Naive thymus-derived CD4-positive, alpha-beta T cell (primary cell): ENCODE measurements at regions not wholly inside any gene's neighbourhood (a gene's known extent, or its start where the extent isn't known, plus 50 kb on each side); places are given as distances from the start of the nearest gene placed in this dataset.

Source experiments
- ATAC-seq: fragments of 150-1000 bp; cut with Tn5 transposase; 2 replicates; pipeline ENCODE4 v1.10.0; 2021; ENCODE audit warnings: mild to moderate bottlenecking, moderate library complexity
- CTCF ChIA-PET: fragments of 350-600 bp; sonication (Branson Sonifier 250); formaldehyde crosslinking; loops from one replicate; lab custom pipeline; 2021; ENCODE audit warnings: antibody characterized with exemption; lab: Charles Lee
- POLR2A ChIA-PET: fragments of 350-600 bp; sonication (Branson Sonifier 250); formaldehyde crosslinking; loops from one replicate; lab custom pipeline; 2021; ENCODE audit warnings: antibody characterized with exemption, inconsistent platforms; lab: Charles Lee
- DNase-seq, 9 donors: peaks; one replicate each; pipeline versions ENCODE4 v3.0.0 to v3.0.0-alpha.2; 2020 to 2022; ENCODE audit warnings: mixed read lengths in 1 of 9
- H3K27ac ChIP-seq: one replicate; pipeline ENCODE4 v1.7.0; 2013; ENCODE audit warnings: mild to moderate bottlenecking, low read depth, low read length, moderate library complexity
- H3K27me3 ChIP-seq, 2 donors: one replicate each; pipeline ENCODE4 v1.7.0; 2013; ENCODE audit warnings: low read length in 2 of 2, mild to moderate bottlenecking in 2 of 2, moderate library complexity in 2 of 2; ENCODE audit not compliant: control insufficient read depth in 2 of 2, insufficient read depth in 2 of 2
- H3K36me3 ChIP-seq, 3 experiments: 1 replicate in 2 of 3; 2 replicates in 1 of 3; pipeline ENCODE4 v1.7.0; 2013; ENCODE audit warnings: low read length in 3 of 3, mild to moderate bottlenecking in 3 of 3, moderate library complexity in 1 of 3; ENCODE audit not compliant: insufficient read depth in 3 of 3, control insufficient read depth in 2 of 3
- H3K4me1 ChIP-seq, 2 donors: one replicate each; pipeline ENCODE4 v1.7.0; 2013; ENCODE audit warnings: low read length in 2 of 2, mild to moderate bottlenecking in 2 of 2, moderate library complexity in 1 of 2; ENCODE audit not compliant: control insufficient read depth in 2 of 2, insufficient read depth in 2 of 2
- H3K4me3 ChIP-seq: 2 replicates; pipeline ENCODE4 v1.7.0; 2013; ENCODE audit warnings: mild to moderate bottlenecking, low read length
- H3K9me3 ChIP-seq, 3 experiments: 1 replicate in 2 of 3; 2 replicates in 1 of 3; pipeline ENCODE4 v1.7.0; 2013; ENCODE audit warnings: low read length in 3 of 3; ENCODE audit not compliant: control insufficient read depth in 2 of 3
- H3K27ac Mint-ChIP-seq, 9 donors: one replicate each; pipeline ENCODE4 v1.8.0; 2020 to 2022; ENCODE audit warnings: mixed read lengths in 9 of 9, mild to moderate bottlenecking in 8 of 9, moderate library complexity in 5 of 9, inconsistent platforms in 2 of 9
- H3K27me3 Mint-ChIP-seq, 5 donors: one replicate each; pipeline ENCODE4 v1.8.0; 2021 to 2022; ENCODE audit warnings: mixed read lengths in 5 of 5, mild to moderate bottlenecking in 1 of 5
- H3K36me3 Mint-ChIP-seq, 5 donors: one replicate each; pipeline ENCODE4 v1.8.0; 2020 to 2022; ENCODE audit warnings: mixed read lengths in 5 of 5, mild to moderate bottlenecking in 3 of 5, inconsistent platforms in 1 of 5
- H3K4me1 Mint-ChIP-seq, 7 donors: one replicate each; pipeline ENCODE4 v1.8.0; 2020 to 2022; ENCODE audit warnings: mixed read lengths in 7 of 7, mild to moderate bottlenecking in 3 of 7, inconsistent platforms in 1 of 7
- H3K4me3 Mint-ChIP-seq, 10 donors: one replicate each; pipeline ENCODE4 v1.8.0; 2020 to 2022; ENCODE audit warnings: mild to moderate bottlenecking in 10 of 10, mixed read lengths in 10 of 10, moderate library complexity in 6 of 10, inconsistent platforms in 2 of 10
- H3K9me3 Mint-ChIP-seq, 11 donors: one replicate each; pipeline ENCODE4 v1.8.0; 2020 to 2022; ENCODE audit warnings: mixed read lengths in 11 of 11, mild to moderate bottlenecking in 4 of 11, inconsistent platforms in 1 of 11, moderate library complexity in 1 of 11
- intact Hi-C, 2 donors: fragments of 100-400 bp; cut with micrococcal nuclease; formaldehyde crosslinking; loops; one replicate each; pipeline ENCODE4 v1.15.1; 2023

DNA sequence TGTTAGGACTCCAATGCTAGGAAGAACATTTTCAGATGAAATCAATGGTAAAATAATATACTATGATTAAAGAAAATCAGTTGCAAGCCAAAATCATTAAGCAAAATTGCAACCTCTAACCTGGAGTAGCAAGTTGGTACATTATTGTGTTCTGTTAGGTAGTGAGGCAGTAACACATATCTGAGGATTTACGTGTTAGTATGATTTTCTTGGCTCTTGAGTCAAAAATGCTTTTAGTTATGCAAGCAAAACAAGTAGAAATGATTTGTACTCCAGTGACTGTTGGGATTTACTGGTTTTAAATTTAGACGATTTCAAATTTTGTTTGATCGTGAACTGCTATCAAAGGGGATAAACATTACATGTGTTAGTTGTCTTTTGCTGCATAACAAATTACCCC, 293.0 kb upstream of the BTBD3 start:
- Histone ChIP-seq H3K27me3 (no peaks in the 10 kb centered on the region), H3K4me1 (no peaks in the 10 kb centered on the region), H3K36me3 (no peaks in the 10 kb centered on the region), H3K4me3 (no peak overlapping the region), H3K27ac (no peak overlapping the region), H3K9me3 (peaks cover 0 to 3% (median 0%) of the 10 kb centered on the region in 3 experiments)
- Mint-ChIP-seq H3K9me3 (peaks cover 0 to 10% (median 2%) of the 10 kb centered on the region in 11 donors), H3K4me3 (no peak overlapping the region), H3K27me3 (no peaks in the 10 kb centered on the region), H3K27ac (no peak overlapping the region), H3K36me3 (no peaks in the 10 kb centered on the region), H3K4me1 (no peaks in the 10 kb centered on the region)
- DNase-seq (no peak), ATAC-seq (no peak)
- ChIA-PET CTCF (no interaction called here), POLR2A (no interaction called here)
- intact Hi-C loops: no loop called here

DNA sequence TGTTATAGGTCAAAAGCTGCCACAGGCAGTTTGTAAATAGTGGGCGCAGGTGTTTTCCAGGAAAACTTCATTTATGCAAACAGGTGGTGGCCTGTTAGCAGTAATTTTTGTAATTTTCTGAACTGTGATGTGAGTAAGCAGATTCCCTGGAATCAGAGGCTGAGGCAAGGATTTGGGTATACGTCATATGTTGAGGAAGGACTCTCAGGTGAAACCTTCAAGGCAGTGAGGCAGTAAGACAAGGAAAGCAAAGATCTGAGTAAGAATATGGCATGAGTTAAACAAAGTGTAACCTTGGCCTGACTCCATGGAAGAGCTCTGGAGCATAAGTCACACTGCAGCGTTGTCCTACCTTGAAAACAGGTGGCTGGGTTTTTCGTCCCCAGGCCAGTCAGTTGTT, 291.1 kb upstream of the BTBD3 start:
- no peaks in the 10 kb centered on the region for H3K27me3 ChIP-seq
- Mint-ChIP-seq H3K36me3 (peaks cover 0 to 4% (median 0%) of the 10 kb centered on the region in 5 donors), H3K4me3 (no peak overlapping the region), H3K4me1 (no peaks in the 10 kb centered on the region), H3K9me3 (peaks cover 0 to 11% (median 3%) of the 10 kb centered on the region in 11 donors), H3K27ac (no peak overlapping the region), H3K27me3 (no peaks in the 10 kb centered on the region)
- no peaks in the 10 kb centered on the region for H3K4me1 ChIP-seq
- intact Hi-C loops: no loop called here
- no peak overlapping the region for H3K27ac ChIP-seq
- ATAC-seq: no peak
- no peak overlapping the region for H3K4me3 ChIP-seq
- POLR2A ChIA-PET: no interaction called here
- no peaks in the 10 kb centered on the region for H3K36me3 ChIP-seq
- H3K9me3 ChIP-seq: peaks cover 0 to 3% (median 0%) of the 10 kb centered on the region in 3 experiments
- DNase-seq: no peak
- CTCF ChIA-PET: no interaction called here

DNA sequence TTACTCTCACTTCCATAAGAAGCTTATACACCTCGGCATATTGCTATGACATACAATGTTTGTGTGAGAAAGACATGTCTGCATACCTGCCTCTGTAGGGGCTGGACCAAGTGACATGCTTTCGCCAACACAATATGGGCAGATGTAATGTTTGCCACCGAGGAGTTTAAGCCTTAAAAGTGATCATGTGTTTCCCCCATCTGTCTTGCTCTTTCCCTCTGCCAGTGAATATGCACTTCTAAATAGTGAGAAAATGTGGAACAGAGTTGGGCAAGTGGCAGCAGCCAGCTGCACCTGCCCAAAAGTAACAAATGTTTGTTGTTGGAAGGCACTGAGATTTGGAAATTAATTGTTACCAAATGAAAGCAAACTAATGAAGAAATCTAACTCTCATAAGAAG, 274.8 kb upstream of the BTBD3 start:
- no peak overlapping the region for H3K27ac Mint-ChIP-seq
- no peak for DNase-seq
- H3K9me3 ChIP-seq: peaks cover 0 to 4% (median 0%) of the 10 kb centered on the region in 3 experiments
- H3K27me3 Mint-ChIP-seq: no peaks in the 10 kb centered on the region
- no peaks in the 10 kb centered on the region for H3K36me3 ChIP-seq
- H3K27ac ChIP-seq: no peak overlapping the region
- no peaks in the 10 kb centered on the region for H3K4me1 Mint-ChIP-seq
- no peak for ATAC-seq
- POLR2A ChIA-PET: no interaction called here
- intact Hi-C loops: no loop called here
- no peak overlapping the region for H3K4me3 ChIP-seq
- H3K27me3 ChIP-seq: no peaks in the 10 kb centered on the region
- no peaks in the 10 kb centered on the region for H3K4me1 ChIP-seq
- no peaks in the 10 kb centered on the region for H3K36me3 Mint-ChIP-seq
- no peak overlapping the region for H3K4me3 Mint-ChIP-seq
- CTCF ChIA-PET: no interaction called here
- peaks cover 0 to 15% (median 7%) of the 10 kb centered on the region in 11 donors for H3K9me3 Mint-ChIP-seq

DNA sequence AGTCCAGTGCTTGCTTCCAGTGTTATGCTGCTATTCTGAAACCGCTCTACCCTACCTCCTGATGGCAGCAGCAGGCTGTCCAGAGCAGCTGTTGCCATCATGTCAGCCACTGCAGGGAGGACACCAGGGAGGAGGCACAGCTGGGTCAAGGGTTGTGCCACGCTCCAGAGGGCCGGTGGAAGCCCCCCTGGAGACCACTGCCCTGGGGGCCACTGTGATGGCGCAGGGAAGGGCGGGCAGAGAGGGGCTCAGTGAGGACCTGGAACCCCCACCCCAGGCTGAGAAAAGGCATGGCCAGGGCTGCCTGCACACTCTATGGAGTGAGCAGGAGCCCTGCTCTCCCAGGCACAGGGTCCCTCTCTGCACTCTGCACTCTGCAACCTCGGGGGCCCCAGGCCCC, 271.3 kb upstream of the BTBD3 start:
- POLR2A ChIA-PET: no interaction called here
- Mint-ChIP-seq H3K36me3 (no peaks in the 10 kb centered on the region), H3K4me1 (no peaks in the 10 kb centered on the region), H3K9me3 (peaks cover 0 to 15% (median 5%) of the 10 kb centered on the region in 11 donors), H3K4me3 (no peak overlapping the region), H3K27ac (no peak overlapping the region), H3K27me3 (no peaks in the 10 kb centered on the region)
- DNase-seq (no peak), ATAC-seq (no peak)
- CTCF ChIA-PET: no interaction called here
- no peaks in the 10 kb centered on the region for H3K36me3 ChIP-seq
- no peaks in the 10 kb centered on the region for H3K27me3 ChIP-seq
- intact Hi-C loops: no loop called here
- H3K27ac ChIP-seq: no peak overlapping the region
- no peak overlapping the region for H3K4me3 ChIP-seq
- H3K4me1 ChIP-seq: no peaks in the 10 kb centered on the region
- H3K9me3 ChIP-seq: peaks cover 0 to 4% (median 0%) of the 10 kb centered on the region in 3 experiments

DNA sequence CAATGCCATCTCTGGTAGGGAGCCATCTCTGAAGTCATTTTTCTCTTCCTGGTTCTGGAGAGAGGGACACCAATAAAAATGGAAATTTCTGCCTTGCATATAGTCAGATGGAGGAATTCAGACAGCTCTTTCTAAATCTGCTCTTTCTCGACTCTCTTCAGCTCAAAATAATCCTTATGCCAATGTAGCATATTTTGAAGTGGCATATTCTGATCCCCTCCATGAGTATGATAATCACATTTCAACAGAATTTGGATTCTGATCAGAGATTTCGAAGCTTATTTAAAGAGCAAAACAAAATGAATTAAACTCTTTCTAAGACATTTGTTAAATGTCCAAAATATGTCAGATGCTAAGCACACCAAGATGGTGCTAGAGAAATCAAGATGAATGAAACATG, 267.1 kb upstream of the BTBD3 start:
- DNase-seq: no peak
- no peaks in the 10 kb centered on the region for H3K27me3 Mint-ChIP-seq
- H3K4me1 ChIP-seq: no peaks in the 10 kb centered on the region
- H3K36me3 Mint-ChIP-seq: no peaks in the 10 kb centered on the region
- peaks cover 0 to 4% (median 0%) of the 10 kb centered on the region in 3 experiments for H3K9me3 ChIP-seq
- no peaks in the 10 kb centered on the region for H3K36me3 ChIP-seq
- ChIA-PET CTCF (no interaction called here), POLR2A (no interaction called here)
- H3K9me3 Mint-ChIP-seq: peaks cover 0 to 20% (median 5%) of the 10 kb centered on the region in 11 donors
- H3K4me3 Mint-ChIP-seq: no peak overlapping the region
- no peak for ATAC-seq
- no peaks in the 10 kb centered on the region for H3K27me3 ChIP-seq
- H3K4me1 Mint-ChIP-seq: no peaks in the 10 kb centered on the region
- no peak overlapping the region for H3K27ac ChIP-seq
- no peak overlapping the region for H3K4me3 ChIP-seq
- H3K27ac Mint-ChIP-seq: no peak overlapping the region
- intact Hi-C loops: no loop called here

DNA sequence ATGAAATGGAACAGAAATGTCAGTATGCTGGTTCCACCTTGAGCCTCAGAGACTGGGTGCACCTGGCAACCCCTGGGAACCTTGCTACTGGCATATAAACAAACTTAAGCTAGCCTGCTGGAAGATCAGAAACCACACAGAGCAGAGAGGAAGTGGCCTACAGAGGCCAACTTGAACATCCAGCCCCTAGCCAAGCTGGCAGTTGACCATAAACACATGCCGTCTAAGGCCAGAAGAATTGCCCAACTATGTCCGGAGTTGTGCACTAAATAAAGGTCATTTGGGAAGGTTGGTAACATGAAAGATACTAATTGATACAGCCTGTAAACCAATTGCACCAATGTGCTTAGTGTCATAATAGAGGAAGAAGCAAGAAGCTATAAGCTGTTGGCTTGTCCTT, 266.6 kb upstream of the BTBD3 start:
- intact Hi-C loops: no loop called here
- Histone ChIP-seq H3K36me3 (no peaks in the 10 kb centered on the region), H3K4me1 (no peaks in the 10 kb centered on the region), H3K27me3 (no peaks in the 10 kb centered on the region), H3K27ac (no peak overlapping the region), H3K9me3 (peaks cover 0 to 4% (median 0%) of the 10 kb centered on the region in 3 experiments), H3K4me3 (no peak overlapping the region)
- Mint-ChIP-seq H3K4me1 (no peaks in the 10 kb centered on the region), H3K27me3 (no peaks in the 10 kb centered on the region), H3K36me3 (no peaks in the 10 kb centered on the region), H3K4me3 (no peak overlapping the region), H3K27ac (no peak overlapping the region), H3K9me3 (peaks cover 0 to 19% (median 2%) of the 10 kb centered on the region in 11 donors)
- CTCF ChIA-PET: no interaction called here
- ATAC-seq: no peak
- POLR2A ChIA-PET: no interaction called here
- DNase-seq: no peak

DNA sequence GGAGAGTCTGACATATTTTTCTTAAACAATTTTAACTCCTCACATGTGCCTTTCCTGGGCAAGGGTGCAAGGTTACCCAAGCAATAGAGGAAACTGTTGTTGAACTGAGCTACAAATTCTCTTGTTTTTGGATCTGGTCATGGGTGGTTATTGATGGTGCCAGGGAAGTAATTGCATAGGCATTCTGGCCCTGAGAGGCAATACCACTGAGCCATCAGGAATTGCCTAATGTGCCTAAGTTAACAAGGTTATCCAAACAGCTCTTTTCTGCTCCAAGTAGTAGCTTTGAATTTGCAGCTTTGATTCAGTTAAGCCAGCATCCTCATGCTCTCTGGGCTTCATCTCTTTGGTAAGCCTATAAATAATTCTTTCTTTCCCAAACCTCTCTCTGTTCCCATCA, 266.0 kb upstream of the BTBD3 start:
- H3K4me3 ChIP-seq: no peak overlapping the region
- Mint-ChIP-seq H3K4me3 (no peak overlapping the region), H3K4me1 (no peaks in the 10 kb centered on the region), H3K27me3 (no peaks in the 10 kb centered on the region), H3K9me3 (peaks cover 0 to 19% (median 2%) of the 10 kb centered on the region in 11 donors), H3K36me3 (no peaks in the 10 kb centered on the region), H3K27ac (no peak overlapping the region)
- H3K4me1 ChIP-seq: no peaks in the 10 kb centered on the region
- H3K27ac ChIP-seq: no peak overlapping the region
- intact Hi-C loops: no loop called here
- ChIA-PET POLR2A (no interaction called here), CTCF (no interaction called here)
- H3K9me3 ChIP-seq: peaks cover 0 to 3% (median 0%) of the 10 kb centered on the region in 3 experiments
- no peaks in the 10 kb centered on the region for H3K36me3 ChIP-seq
- DNase-seq (no peak), ATAC-seq (no peak)
- H3K27me3 ChIP-seq: no peaks in the 10 kb centered on the region
